COR-L47 (cell line): ENCODE measurements at regions not wholly inside any gene's neighbourhood (a gene's known extent, or its start where the extent isn't known, plus 50 kb on each side); places are given as distances from the start of the nearest gene placed in this dataset.
"Not testable (repeated sequence)": the region's sequence is repeated elsewhere in the genome, so short reads cannot be mapped to it uniquely, and the experiment has no call there.

Source experiments
- DNase-seq: peaks from one replicate; lab custom pipeline; 2025; lab: John Stamatoyannopoulos, UW

DNA sequence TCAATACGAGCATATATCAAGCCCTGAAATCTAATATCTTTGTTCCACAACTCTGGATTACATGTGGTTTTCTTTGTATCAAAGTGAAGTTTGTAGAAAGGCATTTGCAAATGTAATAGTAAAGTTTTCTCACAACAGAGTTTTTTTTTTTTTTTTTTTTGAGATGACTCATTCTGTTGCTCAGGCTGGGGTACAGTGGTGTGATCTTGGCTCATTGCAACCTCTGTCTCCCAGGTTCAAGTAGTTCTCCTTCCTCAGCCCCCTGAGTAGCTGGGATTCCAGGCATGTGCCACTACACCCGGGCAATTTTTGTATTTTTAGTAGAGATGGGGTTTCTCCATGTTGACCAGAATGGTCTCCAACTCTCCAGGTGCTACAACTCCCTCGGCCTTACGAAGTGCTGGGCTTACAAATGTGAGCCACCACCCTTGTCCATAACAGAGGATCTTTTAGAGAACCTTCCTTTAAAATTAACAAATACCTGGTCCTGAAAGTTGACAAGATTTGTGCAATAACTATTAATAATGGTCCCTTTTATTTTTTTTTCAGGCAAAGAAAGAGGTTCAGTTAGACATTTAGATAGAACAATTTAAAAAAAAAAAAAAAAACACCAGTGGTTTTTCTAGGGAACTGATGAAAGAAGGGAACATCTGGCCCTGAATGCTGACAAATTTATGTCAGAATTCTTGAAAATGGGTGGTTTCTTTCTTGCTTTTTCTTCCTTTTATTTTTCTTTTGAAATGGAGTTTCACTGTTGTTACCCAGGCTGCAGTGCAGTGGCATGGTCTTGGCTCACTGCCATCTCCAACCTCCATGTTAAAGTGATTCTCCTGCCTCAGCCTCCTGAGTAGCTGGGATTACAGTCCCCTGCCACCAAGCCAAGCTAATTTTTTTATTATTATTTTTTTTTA is 278.5 kb downstream of the RPS4Y2 start:
- DNase-seq = no peak

DNA sequence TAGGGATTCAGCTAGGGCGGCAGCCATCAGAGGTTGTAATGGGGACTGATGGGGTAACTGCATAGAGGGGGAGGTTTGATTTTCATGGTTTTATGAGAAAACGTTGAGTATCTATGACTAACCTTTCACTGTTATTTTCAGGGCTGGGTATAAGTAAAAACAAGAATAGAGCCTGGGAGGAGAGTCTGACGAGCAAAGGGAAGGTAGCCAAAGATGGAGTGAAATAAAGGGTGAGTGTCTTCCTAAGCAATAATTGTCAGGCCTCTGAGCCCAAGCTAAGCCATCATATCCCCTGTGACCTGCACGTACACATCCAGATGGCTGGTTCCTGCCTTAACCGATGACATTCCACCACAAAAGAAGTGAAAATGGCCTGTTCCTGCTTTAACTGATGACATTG is 281.5 kb downstream of the RPS4Y2 start:
- not testable (repeated sequence) for DNase-seq

- no peak for DNase-seq
Measured at GRCh38 chrY:21039811-21040210, 283.9 kb downstream of the RPS4Y2 start.

- not testable (repeated sequence) for DNase-seq
Measured at GRCh38 chrY:21040711-21041110, 284.8 kb downstream of the RPS4Y2 start.

GRCh38 chrY:21073079-21073478 is 317.2 kb downstream of the RPS4Y2 start:
- no peak for DNase-seq

GRCh38 chrY:21073641-21074260 is 317.8 kb downstream of the RPS4Y2 start:
- DNase-seq = no peak

DNA sequence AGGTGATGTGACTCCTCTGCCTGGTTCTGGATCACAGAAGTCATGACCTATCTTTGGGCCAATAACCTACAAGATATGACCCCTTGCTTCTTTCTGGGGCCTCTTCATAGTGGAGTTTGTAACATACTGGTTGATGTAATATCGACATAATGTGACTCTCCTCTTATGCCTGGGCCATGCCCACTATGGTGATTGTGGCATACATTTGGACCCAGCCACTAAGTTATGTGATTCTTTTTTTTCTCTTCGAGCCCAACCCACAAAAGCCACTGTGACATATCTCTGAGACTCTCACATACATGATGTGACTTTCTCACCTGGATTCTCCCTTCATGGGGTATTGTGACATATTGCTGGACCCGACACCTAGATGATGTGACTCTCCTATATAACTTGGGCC is 319.8 kb downstream of the RPS4Y2 start:
- no peak for DNase-seq

GRCh38 chrY:21079670-21080069 is 323.8 kb downstream of the RPS4Y2 start:
- no peak for DNase-seq

DNA sequence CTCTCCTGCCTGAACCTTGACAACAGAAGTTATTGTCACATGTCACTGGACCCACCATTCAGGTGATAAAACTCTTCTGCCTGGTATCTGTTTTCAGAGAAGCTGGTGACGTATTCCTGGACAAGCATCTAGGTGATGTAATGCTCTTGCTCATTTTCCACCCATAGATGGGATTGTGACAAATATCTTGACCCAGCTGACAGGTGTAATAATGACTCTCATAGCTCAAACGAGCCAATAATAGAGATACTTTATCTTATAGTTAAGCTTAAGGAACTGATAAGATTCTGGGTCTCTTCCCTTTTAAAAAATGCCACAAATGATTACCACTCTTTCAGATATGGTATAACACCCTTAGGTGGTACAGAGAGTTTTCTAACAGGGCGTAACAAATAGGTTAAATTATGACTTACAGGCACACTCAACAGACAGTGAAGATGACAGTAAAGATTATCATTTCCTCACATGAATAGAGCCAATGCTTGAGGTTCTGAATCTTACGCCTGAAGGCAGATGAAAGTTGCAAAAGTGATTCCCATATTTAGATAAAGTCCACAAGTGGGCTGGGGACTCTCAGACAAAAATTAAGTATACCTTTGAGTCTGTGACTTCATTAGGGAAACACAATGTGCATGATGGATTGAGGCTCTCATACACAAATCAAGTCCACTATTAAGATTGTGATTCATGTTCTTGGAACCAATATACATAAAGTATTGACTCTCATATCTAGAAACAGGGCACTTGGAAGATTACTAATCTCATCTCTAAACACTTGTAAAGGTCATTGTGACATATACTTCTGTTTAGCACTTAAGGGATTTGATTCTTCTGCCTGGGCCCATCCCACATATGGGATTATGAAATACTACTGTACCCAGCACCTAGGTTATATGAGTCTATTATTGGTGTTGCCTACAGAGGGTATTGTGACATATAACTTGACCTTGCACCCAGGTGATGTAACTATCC is 326.0 kb downstream of the RPS4Y2 start:
- DNase-seq = no peak

GRCh38 chrY:21082639-21083038 is 326.7 kb downstream of the RPS4Y2 start:
- DNase-seq = no peak

DNA sequence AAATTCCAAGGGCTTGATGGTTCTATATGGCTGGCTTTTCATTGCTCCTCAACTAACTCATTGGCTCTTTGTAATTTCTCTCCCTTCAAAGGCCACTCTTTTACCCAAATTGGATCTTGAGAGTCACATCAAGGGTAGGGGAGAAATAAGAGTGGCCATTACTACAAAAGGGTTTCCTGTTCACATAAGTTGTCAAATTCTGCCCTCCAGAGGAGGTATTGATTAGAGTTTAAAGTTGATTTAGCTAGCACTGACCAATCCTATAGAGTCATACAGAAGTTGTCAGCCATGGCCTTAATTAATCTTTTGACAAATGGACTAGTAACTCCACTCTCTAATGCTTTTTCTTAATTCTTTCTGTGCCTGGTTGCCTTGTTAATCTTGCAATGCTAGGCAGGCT is 336.0 kb downstream of the RPS4Y2 start:
- no peak for DNase-seq

- DNase-seq = no peak
Measured at GRCh38 chrY:21102507-21102906, 346.6 kb downstream of the RPS4Y2 start.

DNA sequence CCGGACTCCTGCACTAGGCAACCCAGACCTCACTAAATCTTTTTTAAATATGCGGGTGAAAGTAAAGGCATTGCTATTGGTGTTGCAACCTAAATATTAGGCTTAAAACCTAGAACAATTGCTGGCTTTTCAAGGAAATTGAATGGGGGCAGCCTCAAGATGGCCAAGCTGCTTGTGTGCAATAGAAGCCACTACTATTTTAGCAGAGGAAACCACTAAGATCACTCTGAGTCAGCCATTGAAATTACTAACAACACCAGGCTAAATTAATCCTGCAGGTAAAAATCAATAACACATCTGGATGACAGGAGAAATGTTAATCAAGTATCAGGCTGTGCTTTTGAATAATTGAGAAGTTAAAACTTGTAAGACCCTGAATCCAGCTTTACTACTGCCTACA is 348.0 kb downstream of the RPS4Y2 start:
- DNase-seq = no peak

DNA sequence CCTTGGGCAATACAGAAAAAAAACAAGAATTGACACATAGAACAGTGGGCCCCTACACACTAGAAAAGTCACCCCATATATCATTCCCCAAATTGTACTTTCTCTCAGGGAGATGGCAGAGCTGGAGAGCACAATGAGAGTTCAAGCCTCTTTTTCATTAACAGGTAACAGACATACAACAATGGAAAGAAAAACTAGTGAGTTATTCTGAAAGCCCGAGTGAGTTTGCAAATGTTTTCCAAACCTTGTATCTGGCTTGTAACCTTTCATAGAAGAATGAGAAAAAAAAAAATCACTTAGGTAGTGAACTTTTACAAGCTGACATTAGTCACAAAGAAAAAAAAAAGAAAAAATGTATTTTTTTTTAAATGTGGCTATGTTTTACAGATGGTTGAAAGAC is 349.6 kb downstream of the RPS4Y2 start:
- DNase-seq = no peak

- DNase-seq = no peak
Measured at GRCh38 chrY:21111313-21111712, 355.4 kb downstream of the RPS4Y2 start.

DNA sequence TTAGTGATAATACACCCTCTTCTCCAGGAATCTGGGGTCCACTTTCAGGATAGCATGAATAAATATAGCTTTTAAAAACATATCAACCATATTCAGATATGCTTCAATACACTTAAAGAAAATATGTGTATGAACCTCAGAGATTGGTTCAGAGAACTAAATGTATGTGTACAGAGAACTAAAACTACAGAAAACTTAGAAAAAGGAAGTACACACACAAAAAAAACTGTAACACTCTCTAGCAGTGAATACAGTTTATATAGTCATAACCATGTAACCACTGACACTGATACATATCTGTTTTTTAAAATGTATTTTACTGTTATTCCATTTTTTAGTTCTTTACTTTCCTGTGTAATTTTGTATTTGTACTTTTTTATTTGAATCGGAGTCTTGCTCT is 365.2 kb downstream of the RPS4Y2 start:
- DNase-seq = no peak

GRCh38 chrY:21135591-21135990 is 375.5 kb upstream of the RBMY1B start:
- DNase-seq = no peak

- no peak for DNase-seq
Measured at GRCh38 chrY:21138056-21138758, 372.9 kb upstream of the RBMY1B start.

DNA sequence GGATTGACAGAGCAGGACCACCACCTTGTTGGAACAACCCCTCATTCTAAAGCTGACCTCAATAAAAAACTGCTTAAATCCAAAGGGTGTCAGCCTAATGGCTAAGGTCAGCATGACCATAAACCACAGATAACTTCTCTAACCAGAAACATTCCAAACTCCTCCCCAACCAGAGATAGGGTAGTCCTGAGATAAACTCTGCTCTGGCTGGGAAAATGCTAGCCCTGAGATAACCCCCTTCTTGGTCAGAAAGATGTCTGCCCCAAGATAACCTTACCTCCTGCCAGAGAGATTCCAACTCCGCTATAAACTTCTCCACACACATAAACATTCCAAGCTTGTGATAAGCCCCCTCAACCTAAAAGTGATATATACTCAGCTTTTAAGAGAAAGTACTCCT is 364.8 kb upstream of the RBMY1B start:
- no peak for DNase-seq

DNA sequence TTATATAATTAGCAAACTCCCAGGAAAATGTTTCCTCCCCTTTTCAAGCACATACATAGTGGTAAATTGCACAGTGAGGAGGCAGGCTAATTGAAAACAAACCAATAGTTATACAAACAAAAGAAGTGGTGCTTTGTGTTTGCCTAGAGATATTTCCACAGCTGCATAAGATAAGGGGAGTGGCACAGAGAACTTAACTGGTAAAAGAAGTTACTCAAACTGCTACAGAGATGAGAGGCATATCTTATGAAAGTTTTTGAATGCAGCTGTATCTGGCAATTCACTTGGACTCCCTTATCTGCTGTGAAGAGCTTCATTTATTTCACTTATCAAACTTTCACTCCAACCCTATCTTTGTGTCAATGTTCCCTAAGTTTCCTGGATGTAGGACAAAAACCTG is 361.2 kb upstream of the RBMY1B start:
- DNase-seq = peak; percentile 5

GRCh38 chrY:21169821-21170220 is 341.3 kb upstream of the RBMY1B start:
- DNase-seq = no peak
